Esophagus squamous epithelium (tissue), 5 donors: ENCODE measurements at regions not wholly inside any gene's neighbourhood (a gene's known extent, or its start where the extent isn't known, plus 50 kb on each side); places are given as distances from the start of the nearest gene placed in this dataset.

Experiments
- DNase-seq: peaks from one replicate; lab custom pipeline; 2025; lab: John Stamatoyannopoulos, UW
- H3K27ac ChIP-seq, 4 donors: fragments of 200-600 bp; sonication (generic); one replicate each; pipeline ENCODE4 v1.5.1; 2016 to 2019; ENCODE audit warnings: mild to moderate bottlenecking in 1 of 4
- H3K27me3 ChIP-seq, 4 donors: fragments of 200-600 bp; sonication (generic); 1 replicate in 3 of 4; 2 replicates in 1 of 4; pipeline versions ENCODE4 v1.5.1 to v1.6.0; 2017 to 2021; ENCODE audit warnings: antibody characterized with exemption in 1 of 4
- H3K36me3 ChIP-seq, 3 donors: fragments of 200-600 bp; sonication (generic); one replicate each; pipeline ENCODE4 v1.5.1; 2016 to 2019
- H3K4me1 ChIP-seq, 3 donors: fragments of 200-600 bp; sonication (generic); one replicate each; pipeline ENCODE4 v1.5.1; 2017 to 2019
- H3K4me3 ChIP-seq, 4 donors: fragments of 200-600 bp; sonication (generic); 1 replicate in 3 of 4; 2 replicates in 1 of 4; pipeline ENCODE4 v1.5.1; 2016 to 2019; ENCODE audit warnings: mild to moderate bottlenecking in 2 of 4, moderate library complexity in 1 of 4
- H3K9me3 ChIP-seq, 3 donors: fragments of 200-600 bp; sonication (generic); one replicate each; pipeline ENCODE4 v1.5.1; 2016 to 2019
- POLR2A ChIP-seq, 4 donors: fragments of 450-650 bp; IDR thresholded peaks; one replicate each; pipeline ENCODE4 v1.6.1; 2017; ENCODE audit warnings: antibody characterized with exemption in 4 of 4, mild to moderate bottlenecking in 4 of 4, moderate library complexity in 3 of 4
- WGBS, 2 donors: methylation state at CpG; one replicate each; pipeline ENCODE4 v1.1.5; 2018; 5-methylcytosine and 5-hydroxymethylcytosine counted together
- intact Hi-C: fragments of 100-400 bp; cut with DNase I; formaldehyde crosslinking; loops from one replicate; pipeline ENCODE4 v1.15.0; 2022
- TF ChIP-seq, protein P1 (sequence below), 6 experiments: fragments of 450-650 bp in 4 of 6; fragments of 200-600 bp in 2 of 6; sonication (generic) in 2 of 6; IDR thresholded peaks; one replicate each; pipeline ENCODE4 v1.5.1; 2016 to 2019; ENCODE audit warnings: antibody characterized with exemption in 6 of 6, mild to moderate bottlenecking in 4 of 6, moderate library complexity in 4 of 6
- donor health status: DM: yes; HTN: yes; CAD: no.

DNA sequence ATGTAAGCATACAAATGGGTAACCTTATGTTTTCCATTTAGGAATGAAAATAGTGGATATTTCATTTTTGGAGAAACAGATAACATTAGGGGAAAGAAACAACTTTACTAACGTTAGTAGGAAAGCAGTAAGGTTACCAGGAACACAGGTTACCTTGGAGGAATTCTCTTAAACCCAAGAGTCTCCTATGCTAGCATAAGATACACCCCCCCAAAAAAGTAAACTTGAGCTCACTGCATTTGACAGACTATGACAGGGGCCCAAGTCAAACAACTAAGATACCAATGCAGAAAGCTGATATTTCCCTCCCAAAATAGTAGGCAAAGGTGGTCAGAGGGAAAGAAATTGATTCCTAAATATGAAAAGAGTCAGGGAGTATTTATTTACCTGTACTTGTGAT is 656.9 kb downstream of the DSC3 start:
- WGBS, 2 donors: 40 to 44% methylated on average over 1 of the region's 1 CpG
- Histone ChIP-seq H3K4me1 (no peaks in the 10 kb centered on the region), H3K4me3 (no peak overlapping the region), H3K36me3 (no peaks in the 10 kb centered on the region), H3K9me3 (no peaks in the 10 kb centered on the region), H3K27ac (no peak overlapping the region), H3K27me3 (no peaks in the 10 kb centered on the region)
- no peak for TF ChIP-seq POLR2A (IDR thresholded peaks at IDR 0.05)
- TF ChIP-seq, protein P1, sequence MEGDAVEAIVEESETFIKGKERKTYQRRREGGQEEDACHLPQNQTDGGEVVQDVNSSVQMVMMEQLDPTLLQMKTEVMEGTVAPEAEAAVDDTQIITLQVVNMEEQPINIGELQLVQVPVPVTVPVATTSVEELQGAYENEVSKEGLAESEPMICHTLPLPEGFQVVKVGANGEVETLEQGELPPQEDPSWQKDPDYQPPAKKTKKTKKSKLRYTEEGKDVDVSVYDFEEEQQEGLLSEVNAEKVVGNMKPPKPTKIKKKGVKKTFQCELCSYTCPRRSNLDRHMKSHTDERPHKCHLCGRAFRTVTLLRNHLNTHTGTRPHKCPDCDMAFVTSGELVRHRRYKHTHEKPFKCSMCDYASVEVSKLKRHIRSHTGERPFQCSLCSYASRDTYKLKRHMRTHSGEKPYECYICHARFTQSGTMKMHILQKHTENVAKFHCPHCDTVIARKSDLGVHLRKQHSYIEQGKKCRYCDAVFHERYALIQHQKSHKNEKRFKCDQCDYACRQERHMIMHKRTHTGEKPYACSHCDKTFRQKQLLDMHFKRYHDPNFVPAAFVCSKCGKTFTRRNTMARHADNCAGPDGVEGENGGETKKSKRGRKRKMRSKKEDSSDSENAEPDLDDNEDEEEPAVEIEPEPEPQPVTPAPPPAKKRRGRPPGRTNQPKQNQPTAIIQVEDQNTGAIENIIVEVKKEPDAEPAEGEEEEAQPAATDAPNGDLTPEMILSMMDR (IDR thresholded peaks at IDR 0.05): no peak
- intact Hi-C loops: no loop called here
- DNase-seq: no peak

DNA sequence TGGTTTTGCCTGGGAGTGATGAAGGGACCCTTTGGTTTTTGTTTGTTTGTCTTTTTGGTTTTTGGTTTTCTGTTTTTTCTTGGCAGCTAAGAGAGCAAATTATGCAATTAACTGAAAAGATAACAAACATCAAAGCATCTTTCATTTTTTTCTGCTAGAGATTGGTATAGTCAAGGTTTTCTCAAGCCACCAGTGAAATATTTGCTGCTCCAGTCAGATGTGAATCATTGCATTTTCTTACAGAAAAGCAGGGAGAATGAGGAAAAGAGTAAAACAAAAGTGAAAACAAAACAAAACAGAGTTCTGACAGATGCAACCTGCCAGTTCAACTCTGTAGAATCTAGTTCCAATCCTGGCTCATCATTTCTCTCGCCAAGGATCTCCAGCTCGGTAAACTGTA is 660.7 kb downstream of the DSC3 start:
- Histone ChIP-seq H3K27me3 (no peaks in the 10 kb centered on the region), H3K27ac (no peak overlapping the region), H3K36me3 (no peaks in the 10 kb centered on the region), H3K4me3 (no peak overlapping the region), H3K9me3 (no peaks in the 10 kb centered on the region), H3K4me1 (no peaks in the 10 kb centered on the region)
- TF ChIP-seq, protein P1 (IDR thresholded peaks at IDR 0.05): no peak
- TF ChIP-seq POLR2A (IDR thresholded peaks at IDR 0.05): no peak
- WGBS, 2 donors: 81 to 86% methylated on average over 2 of the region's 2 CpGs
- intact Hi-C loops: no loop called here
- no peak for DNase-seq

DNA sequence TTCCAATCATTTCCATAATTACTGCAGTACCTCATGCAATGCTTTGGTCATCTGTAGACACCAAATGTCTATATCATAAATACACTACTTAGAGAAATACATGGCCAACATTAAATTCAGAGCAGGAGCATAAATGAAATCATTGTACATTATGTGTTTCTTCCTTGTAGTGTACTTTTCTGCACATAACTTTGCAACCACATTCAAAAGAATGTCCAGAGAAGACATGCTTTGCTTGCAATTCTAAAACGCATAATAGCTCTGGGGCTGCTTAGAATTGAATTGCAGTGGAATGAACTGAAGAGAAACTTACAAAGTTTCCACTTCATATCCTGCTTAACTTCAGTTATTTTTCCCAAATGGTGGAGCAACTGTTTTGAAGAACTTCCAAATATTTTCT is 664.4 kb downstream of the DSC3 start:
- no peak for TF ChIP-seq POLR2A (IDR thresholded peaks at IDR 0.05)
- TF ChIP-seq, protein P1 (IDR thresholded peaks at IDR 0.05): no peak
- 71 to 76% methylated on average over 1 of the region's 1 CpG for WGBS, 2 donors
- H3K4me3 ChIP-seq: no peak overlapping the region

DNA sequence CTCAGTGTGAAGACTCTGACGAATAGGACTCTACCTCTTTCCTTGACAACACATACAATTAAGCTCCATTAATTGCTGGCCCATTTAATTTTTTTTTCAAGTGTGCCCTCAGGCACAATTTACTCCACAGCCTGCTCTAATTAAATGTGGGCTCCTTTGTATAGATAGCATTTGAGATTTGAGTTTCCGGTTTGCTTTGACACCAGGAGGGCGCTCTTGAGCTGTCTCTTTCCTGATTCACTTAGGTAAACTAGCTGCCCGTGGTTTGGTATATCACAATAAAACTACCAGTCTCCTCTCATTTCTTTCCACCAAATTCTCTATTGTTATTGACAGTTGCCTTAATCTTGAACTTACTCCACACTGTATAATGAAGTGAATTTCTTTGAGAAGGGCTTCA is 666.0 kb downstream of the DSC3 start:
- no peak for DNase-seq
- intact Hi-C loops: no loop called here
- WGBS, 2 donors: 59 to 60% methylated on average over 4 of the region's 4 CpGs

More for the DNA sequence above, 664.4 kb downstream of the DSC3 start:
- intact Hi-C loops: no loop called here
- Histone ChIP-seq H3K4me1 (no peaks in the 10 kb centered on the region), H3K36me3 (no peaks in the 10 kb centered on the region), H3K27me3 (no peaks in the 10 kb centered on the region), H3K9me3 (no peaks in the 10 kb centered on the region), H3K27ac (no peak overlapping the region)
- DNase-seq: no peak

DNA sequence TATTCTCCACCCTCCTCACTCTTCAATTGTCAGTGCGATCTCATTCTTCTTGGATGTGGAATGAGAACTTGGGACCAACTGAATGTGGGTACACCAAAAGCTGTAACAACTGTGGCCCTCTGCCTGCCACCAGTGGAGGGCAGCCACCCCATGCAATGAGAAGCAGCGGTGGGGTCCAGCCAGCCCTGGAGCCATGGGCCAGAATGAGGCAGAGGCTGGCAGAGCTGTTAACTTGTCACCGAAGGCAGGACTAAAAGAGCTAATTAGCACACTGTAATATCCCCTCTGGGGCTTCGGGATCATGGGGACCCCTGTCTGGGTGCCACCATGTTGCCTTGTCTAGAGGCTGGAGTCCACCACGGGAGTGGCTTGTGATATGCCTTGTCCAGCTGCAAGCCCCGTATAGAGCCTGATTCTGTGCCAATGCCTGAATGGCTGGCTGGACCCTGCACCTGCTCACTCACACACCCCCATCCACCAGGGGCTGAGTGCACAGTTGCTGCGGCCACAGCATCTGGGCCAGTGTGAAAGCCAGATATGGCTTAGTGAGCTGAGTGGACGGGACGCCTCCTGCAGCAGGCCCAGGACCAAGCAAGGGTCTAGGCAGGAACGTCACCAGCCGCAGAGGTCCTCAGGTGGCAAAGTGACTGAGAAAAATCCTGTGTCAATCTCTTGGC is 680.5 kb downstream of the DSC3 start:
- TF ChIP-seq POLR2A (IDR thresholded peaks at IDR 0.05): no peak
- TF ChIP-seq, protein P1 (IDR thresholded peaks at IDR 0.05): no peak
- H3K36me3 ChIP-seq: no peaks in the 10 kb centered on the region
- no peaks in the 10 kb centered on the region for H3K27me3 ChIP-seq
- no peaks in the 10 kb centered on the region for H3K9me3 ChIP-seq
- intact Hi-C loops: no loop called here
- WGBS, 2 donors: 90 to 100% methylated on average over 1 to 7 of the region's 11 CpGs
- no peak overlapping the region for H3K27ac ChIP-seq
- H3K4me3 ChIP-seq: no peak overlapping the region
- no peaks in the 10 kb centered on the region for H3K4me1 ChIP-seq
- no peak for DNase-seq

More for the DNA sequence above, 666.0 kb downstream of the DSC3 start:
- TF ChIP-seq, protein P1 (IDR thresholded peaks at IDR 0.05): no peak
- no peak for TF ChIP-seq POLR2A (IDR thresholded peaks at IDR 0.05)
- Histone ChIP-seq H3K4me3 (no peak overlapping the region), H3K4me1 (no peaks in the 10 kb centered on the region), H3K9me3 (no peaks in the 10 kb centered on the region), H3K36me3 (no peaks in the 10 kb centered on the region), H3K27ac (no peak overlapping the region), H3K27me3 (no peaks in the 10 kb centered on the region)
